Natural killer cell (primary cell): ENCODE measurements at regions not wholly inside any gene's neighbourhood (a gene's known extent, or its start where the extent isn't known, plus 50 kb on each side); places are given as distances from the start of the nearest gene placed in this dataset.

Experiments
- ATAC-seq, 3 donors: fragments of 150-1000 bp in 2 of 3; fragments of 200-7000 bp in 1 of 3; cut with Tn5 transposase; 1 replicate in 1 of 3; 2 replicates in 2 of 3; pipeline ENCODE4 v1.10.0; 2021; ENCODE audit warnings: mild to moderate bottlenecking in 2 of 3, moderate library complexity in 2 of 3
- DNase-seq, 2 donors: peaks; one replicate each; pipeline versions ENCODE4 v3.0.0 to v3.0.0-alpha.2; 2013 to 2021; ENCODE audit warnings: mixed read lengths in 1 of 2
- H3K27ac ChIP-seq: one replicate; pipeline ENCODE4 v1.5.1; 2013; ENCODE audit warnings: mild to moderate bottlenecking, low read length
- H3K27me3 ChIP-seq: one replicate; pipeline ENCODE4 v1.6.1; 2013; ENCODE audit warnings: low read length; ENCODE audit not compliant: control insufficient read depth, insufficient read depth
- H3K36me3 ChIP-seq: one replicate; pipeline ENCODE4 v1.6.1; 2013; ENCODE audit warnings: low read length; ENCODE audit not compliant: control insufficient read depth, insufficient read depth
- H3K4me1 ChIP-seq: one replicate; pipeline ENCODE4 v1.6.1; 2013; ENCODE audit warnings: low read length; ENCODE audit not compliant: control insufficient read depth, insufficient read depth
- H3K4me3 ChIP-seq: one replicate; pipeline ENCODE4 v1.5.1; 2013; ENCODE audit warnings: low read length
- H3K9me3 ChIP-seq: one replicate; pipeline ENCODE4 v1.6.1; 2013; ENCODE audit warnings: low read length; ENCODE audit not compliant: control insufficient read depth, insufficient read depth
- H3K27ac Mint-ChIP-seq, 2 donors: one replicate each; pipeline ENCODE4 v1.8.0; 2022; ENCODE audit warnings: mild to moderate bottlenecking in 2 of 2, mixed read lengths in 2 of 2, moderate library complexity in 1 of 2
- H3K27me3 Mint-ChIP-seq, 2 donors: one replicate each; pipeline ENCODE4 v1.8.0; 2022; ENCODE audit warnings: low read depth in 2 of 2, mixed read lengths in 2 of 2
- H3K36me3 Mint-ChIP-seq: one replicate; pipeline ENCODE4 v1.8.0; 2022; ENCODE audit warnings: mixed read lengths
- H3K4me1 Mint-ChIP-seq, 2 donors: one replicate each; pipeline ENCODE4 v1.8.0; 2022; ENCODE audit warnings: mixed read lengths in 2 of 2
- H3K4me3 Mint-ChIP-seq: one replicate; pipeline ENCODE4 v1.8.0; 2022; ENCODE audit warnings: mild to moderate bottlenecking, moderate library complexity, mixed read lengths
- H3K9me3 Mint-ChIP-seq, 2 donors: one replicate each; pipeline ENCODE4 v1.8.0; 2022; ENCODE audit warnings: mixed read lengths in 2 of 2
- WGBS: methylation state at CpG from one replicate; pipeline ENCODE4 v1.1.7; 2013; ENCODE audit warnings: missing lambda C conversion rate; ENCODE audit not compliant: insufficient coverage; 5-methylcytosine and 5-hydroxymethylcytosine counted together
- intact Hi-C: fragments of 100-400 bp; cut with micrococcal nuclease; formaldehyde crosslinking; loops from one replicate; pipeline ENCODE4 v1.14.2; 2022
- TF ChIP-seq, protein P1 (sequence below): fragments of 200-600 bp; IDR thresholded peaks from one replicate; pipeline ENCODE4 v1.8.0; 2022; ENCODE audit warnings: antibody characterized with exemption

DNA sequence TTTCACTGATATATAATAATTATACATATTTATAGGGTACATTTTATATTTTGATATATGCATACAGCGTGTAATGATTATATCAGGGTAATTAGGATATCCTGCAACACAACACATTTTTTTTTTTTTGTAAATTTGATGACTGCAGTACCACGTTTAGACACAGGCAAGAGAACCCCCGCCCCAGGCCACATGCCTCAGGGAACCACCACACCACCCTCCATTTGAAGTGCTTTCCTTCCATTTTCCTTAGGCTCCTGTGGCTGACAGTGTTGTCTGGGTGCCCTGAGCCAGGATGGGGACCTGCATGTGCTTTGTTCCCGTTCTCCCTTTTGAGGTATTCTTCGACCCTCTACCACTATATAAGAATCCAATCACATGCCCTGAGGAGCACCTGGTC is 161.6 kb upstream of the CTAGE1 start:
- TF ChIP-seq, protein P1, sequence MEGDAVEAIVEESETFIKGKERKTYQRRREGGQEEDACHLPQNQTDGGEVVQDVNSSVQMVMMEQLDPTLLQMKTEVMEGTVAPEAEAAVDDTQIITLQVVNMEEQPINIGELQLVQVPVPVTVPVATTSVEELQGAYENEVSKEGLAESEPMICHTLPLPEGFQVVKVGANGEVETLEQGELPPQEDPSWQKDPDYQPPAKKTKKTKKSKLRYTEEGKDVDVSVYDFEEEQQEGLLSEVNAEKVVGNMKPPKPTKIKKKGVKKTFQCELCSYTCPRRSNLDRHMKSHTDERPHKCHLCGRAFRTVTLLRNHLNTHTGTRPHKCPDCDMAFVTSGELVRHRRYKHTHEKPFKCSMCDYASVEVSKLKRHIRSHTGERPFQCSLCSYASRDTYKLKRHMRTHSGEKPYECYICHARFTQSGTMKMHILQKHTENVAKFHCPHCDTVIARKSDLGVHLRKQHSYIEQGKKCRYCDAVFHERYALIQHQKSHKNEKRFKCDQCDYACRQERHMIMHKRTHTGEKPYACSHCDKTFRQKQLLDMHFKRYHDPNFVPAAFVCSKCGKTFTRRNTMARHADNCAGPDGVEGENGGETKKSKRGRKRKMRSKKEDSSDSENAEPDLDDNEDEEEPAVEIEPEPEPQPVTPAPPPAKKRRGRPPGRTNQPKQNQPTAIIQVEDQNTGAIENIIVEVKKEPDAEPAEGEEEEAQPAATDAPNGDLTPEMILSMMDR = no peak
- Histone ChIP-seq H3K27ac (no peak overlapping the region), H3K36me3 (no peaks in the 10 kb centered on the region), H3K4me1 (no peaks in the 10 kb centered on the region), H3K27me3 (peaks cover 6% of the 10 kb centered on the region), H3K9me3 (no peaks in the 10 kb centered on the region), H3K4me3 (no peak overlapping the region)
- Mint-ChIP-seq H3K27ac (no peak overlapping the region), H3K9me3 (no peaks in the 10 kb centered on the region), H3K27me3 (peaks cover 31 to 61% of the 10 kb centered on the region in 2 donors), H3K4me3 (no peak overlapping the region), H3K4me1 (no peaks in the 10 kb centered on the region), H3K36me3 (no peaks in the 10 kb centered on the region)
- ATAC-seq = no peak
- intact Hi-C loops = no loop called here
- no peak for DNase-seq
- 85% methylated on average over 4 of the region's 5 CpGs for WGBS

DNA sequence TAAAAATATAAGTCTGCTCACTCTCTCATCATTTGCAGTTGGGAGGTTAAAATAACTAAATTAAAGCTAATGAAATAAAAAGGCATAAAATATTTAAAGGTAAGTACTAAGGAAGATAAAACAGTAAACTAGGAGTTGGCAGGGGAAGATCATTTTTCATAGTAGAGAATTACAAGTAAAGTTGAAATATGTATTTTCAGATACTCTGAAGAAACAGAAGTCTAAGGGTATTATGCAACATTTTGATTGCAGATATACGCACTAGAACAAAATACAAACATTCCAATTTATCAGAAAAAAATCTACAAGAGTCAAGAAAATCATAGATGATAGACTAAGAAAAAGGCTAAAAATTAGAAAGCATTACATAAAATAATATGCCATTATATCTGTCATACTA is 167.6 kb upstream of the CTAGE1 start:
- Histone ChIP-seq H3K4me3 (no peak overlapping the region), H3K36me3 (no peaks in the 10 kb centered on the region), H3K9me3 (no peaks in the 10 kb centered on the region), H3K27ac (no peak overlapping the region), H3K27me3 (peaks cover 2% of the 10 kb centered on the region), H3K4me1 (no peaks in the 10 kb centered on the region)
- DNase-seq (no peak), ATAC-seq (no peak)
- TF ChIP-seq, protein P1 = no peak
- peaks cover 20 to 49% of the 10 kb centered on the region in 2 donors for H3K27me3 Mint-ChIP-seq
- H3K36me3 Mint-ChIP-seq = no peaks in the 10 kb centered on the region
- H3K9me3 Mint-ChIP-seq = no peaks in the 10 kb centered on the region
- H3K4me3 Mint-ChIP-seq = no peak overlapping the region
- no CpG with 5 or more reads among the region's 1 CpG for WGBS
- intact Hi-C loops = no loop called here
- H3K27ac Mint-ChIP-seq = no peak overlapping the region
- no peaks in the 10 kb centered on the region for H3K4me1 Mint-ChIP-seq

DNA sequence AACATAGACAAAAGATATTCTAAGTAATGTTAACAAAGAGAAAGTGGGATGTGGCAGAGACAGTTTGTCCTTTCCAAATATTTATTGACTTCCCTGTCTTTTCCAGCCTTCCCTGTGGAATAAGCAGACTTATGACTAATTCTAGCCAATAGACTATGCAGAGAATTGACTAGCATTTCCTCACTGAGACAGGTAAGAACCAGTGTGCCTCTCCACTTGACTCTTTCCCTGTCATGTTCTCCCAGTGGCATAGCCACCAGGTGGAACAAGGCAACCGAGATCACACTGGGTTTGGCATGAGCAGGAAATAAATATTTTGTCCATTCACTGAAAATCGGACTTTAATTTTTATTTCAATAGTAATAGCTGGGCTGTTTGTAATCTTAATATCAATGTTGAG is 168.1 kb upstream of the CTAGE1 start:
- intact Hi-C loops = no loop called here
- peaks cover 23 to 49% of the 10 kb centered on the region in 2 donors for H3K27me3 Mint-ChIP-seq
- DNase-seq = no peak
- Histone ChIP-seq H3K27ac (no peak overlapping the region), H3K4me1 (no peaks in the 10 kb centered on the region), H3K27me3 (peaks cover 3% of the 10 kb centered on the region), H3K36me3 (no peaks in the 10 kb centered on the region), H3K9me3 (no peaks in the 10 kb centered on the region), H3K4me3 (no peak overlapping the region)
- H3K36me3 Mint-ChIP-seq = no peaks in the 10 kb centered on the region
- H3K4me1 Mint-ChIP-seq = no peaks in the 10 kb centered on the region
- H3K9me3 Mint-ChIP-seq = no peaks in the 10 kb centered on the region
- H3K27ac Mint-ChIP-seq = no peak overlapping the region
- no peak overlapping the region for H3K4me3 Mint-ChIP-seq
- WGBS = 85% methylated on average over 2 of the region's 2 CpGs
- ATAC-seq = no peak
- TF ChIP-seq, protein P1 = no peak

DNA sequence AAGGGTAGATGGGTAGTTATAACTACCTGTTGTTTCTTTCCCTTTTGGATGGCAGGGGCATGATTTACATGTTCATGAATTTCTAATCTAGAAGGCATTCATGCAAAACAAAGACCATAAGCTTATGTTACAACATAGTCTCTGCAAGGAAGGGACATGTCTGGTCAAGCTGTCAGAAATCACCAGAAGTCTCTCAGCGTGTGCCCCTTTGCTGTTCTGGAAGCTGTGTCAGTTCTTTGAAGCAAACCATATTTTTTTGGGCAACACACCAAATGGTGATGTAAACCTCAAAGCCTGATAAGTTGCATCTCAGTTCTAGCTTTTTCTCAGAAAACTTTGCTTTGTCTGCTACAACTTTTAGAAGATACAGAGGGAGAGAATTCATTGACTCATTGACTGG is 173.5 kb upstream of the CTAGE1 start:
- Mint-ChIP-seq H3K4me1 (no peaks in the 10 kb centered on the region), H3K27me3 (peaks cover 18 to 40% of the 10 kb centered on the region in 2 donors), H3K9me3 (no peaks in the 10 kb centered on the region), H3K36me3 (no peaks in the 10 kb centered on the region), H3K4me3 (no peak overlapping the region), H3K27ac (no peak overlapping the region)
- Histone ChIP-seq H3K27me3 (peaks cover 3% of the 10 kb centered on the region), H3K36me3 (no peaks in the 10 kb centered on the region), H3K27ac (no peak overlapping the region), H3K4me1 (no peaks in the 10 kb centered on the region), H3K9me3 (no peaks in the 10 kb centered on the region), H3K4me3 (no peak overlapping the region)
- TF ChIP-seq, protein P1 = no peak
- ATAC-seq (no peak), DNase-seq (no peak)
- intact Hi-C loops = no loop called here
- 89% methylated on average over 1 of the region's 1 CpG for WGBS
